ENCODE measurements at regions not wholly inside any gene's neighbourhood (a gene's known extent, or its start where the extent isn't known, plus 50 kb on each side); places are given as distances from the start of the nearest gene placed in this dataset.

- no peak overlapping the region for H3K4ac ChIP-seq (ENCODE audit: low read depth, low read length)
- no peak overlapping the region for H4K91ac ChIP-seq (ENCODE audit: low read depth, low read length)
- peaks cover 3 to 4% of the 10 kb centered on the region in 2 experiments for H3K4me1 ChIP-seq (ENCODE audit: control insufficient read depth in 1 of 2, insufficient read depth in 2 of 2, low read length in 2 of 2)
- H3K4me3 ChIP-seq (ENCODE audit: low read depth, low read length), result no peak overlapping the region
- no peaks in the 10 kb centered on the region for H3K27me3 ChIP-seq (ENCODE audit: insufficient read depth, low read length)
- no peak overlapping the region for H2BK5ac ChIP-seq (ENCODE audit: low read depth, low read length, poor library complexity)
- no peak overlapping the region for H4K12ac ChIP-seq (ENCODE audit: low read depth, low read length)
- H3K18ac ChIP-seq (ENCODE audit: low read length), result no peak overlapping the region
- no peak overlapping the region for H2BK120ac ChIP-seq (ENCODE audit: insufficient read depth, low read length, poor library complexity)
- H2AFZ ChIP-seq (ENCODE audit: insufficient read depth, low read length, poor library complexity), result no peak overlapping the region
- H3K79me1 ChIP-seq (ENCODE audit: low read length), result no peaks in the 10 kb centered on the region
- peaks cover 2% of the 10 kb centered on the region for H3K9me3 ChIP-seq (ENCODE audit: insufficient read depth, low read depth, low read length)
- no peak overlapping the region for H3K4me2 ChIP-seq (ENCODE audit: low read length)
- H2AK5ac ChIP-seq (ENCODE audit: low read length), result no peak overlapping the region
- no peak overlapping the region for H2BK12ac ChIP-seq (ENCODE audit: low read length)
- H3K23ac ChIP-seq (ENCODE audit: low read length), result no peak overlapping the region
- no peaks in the 10 kb centered on the region for H3K79me2 ChIP-seq (ENCODE audit: control insufficient read depth, insufficient read depth, low read length, poor library complexity)
- H3K36me3 ChIP-seq (ENCODE audit: control insufficient read depth in 1 of 2, insufficient read depth in 2 of 2, low read length in 2 of 2), result no peaks in the 10 kb centered on the region
- no CpG with 5 or more reads among the region's 1 CpG for WGBS (ENCODE audit: extremely low coverage, insufficient coverage, insufficient read length)
- H3K14ac ChIP-seq (ENCODE audit: low read length), result no peak overlapping the region
- H3K27ac ChIP-seq (ENCODE audit: low read depth, low read length), result no peak overlapping the region
- H3K9ac ChIP-seq (ENCODE audit: low read length), result no peak overlapping the region
- no peak for DNase-seq
- H4K8ac ChIP-seq (ENCODE audit: low read depth, low read length), result no peak overlapping the region
Measured at GRCh38 chr20:60694763-60695162, 557.3 kb upstream of the CDH4 start.

GRCh38 chr20:60695226-60696000, 556.6 kb upstream of the CDH4 start:
- peaks cover 3 to 4% of the 10 kb centered on the region in 2 experiments for H3K4me1 ChIP-seq (ENCODE audit: control insufficient read depth in 1 of 2, insufficient read depth in 2 of 2, low read length in 2 of 2)
- H3K79me2 ChIP-seq (ENCODE audit: control insufficient read depth, insufficient read depth, low read length, poor library complexity), result no peaks in the 10 kb centered on the region
- WGBS (ENCODE audit: extremely low coverage, insufficient coverage, insufficient read length), result no CpG with 5 or more reads among the region's 7 CpGs
- H3K9ac ChIP-seq (ENCODE audit: low read length), result no peak overlapping the region
- H3K18ac ChIP-seq (ENCODE audit: low read length), result no peak overlapping the region
- no peak for DNase-seq
- H3K23ac ChIP-seq (ENCODE audit: low read length), result no peak overlapping the region
- no peak overlapping the region for H2BK5ac ChIP-seq (ENCODE audit: low read depth, low read length, poor library complexity)
- H3K4ac ChIP-seq (ENCODE audit: low read depth, low read length), result no peak overlapping the region
- H3K27me3 ChIP-seq (ENCODE audit: insufficient read depth, low read length), result no peaks in the 10 kb centered on the region
- no peak overlapping the region for H4K8ac ChIP-seq (ENCODE audit: low read depth, low read length)
- no peak overlapping the region for H2BK120ac ChIP-seq (ENCODE audit: insufficient read depth, low read length, poor library complexity)
- H2AK5ac ChIP-seq (ENCODE audit: low read length), result no peak overlapping the region
- no peak overlapping the region for H2BK12ac ChIP-seq (ENCODE audit: low read length)
- H4K12ac ChIP-seq (ENCODE audit: low read depth, low read length), result no peak overlapping the region
- H2AFZ ChIP-seq (ENCODE audit: insufficient read depth, low read length, poor library complexity), result no peak overlapping the region
- H3K36me3 ChIP-seq (ENCODE audit: control insufficient read depth in 1 of 2, insufficient read depth in 2 of 2, low read length in 2 of 2), result no peaks in the 10 kb centered on the region
- peaks cover 2% of the 10 kb centered on the region for H3K9me3 ChIP-seq (ENCODE audit: insufficient read depth, low read depth, low read length)
- H3K27ac ChIP-seq (ENCODE audit: low read depth, low read length), result no peak overlapping the region
- no peak overlapping the region for H3K4me2 ChIP-seq (ENCODE audit: low read length)
- H4K91ac ChIP-seq (ENCODE audit: low read depth, low read length), result no peak overlapping the region
- H3K14ac ChIP-seq (ENCODE audit: low read length), result no peak overlapping the region
- H3K79me1 ChIP-seq (ENCODE audit: low read length), result no peaks in the 10 kb centered on the region
- H3K4me3 ChIP-seq (ENCODE audit: low read depth, low read length), result no peak overlapping the region

GRCh38 chr20:60697252-60697651, 554.8 kb upstream of the CDH4 start:
- H3K18ac ChIP-seq (ENCODE audit: low read length), result no peak overlapping the region
- no peaks in the 10 kb centered on the region for H3K79me2 ChIP-seq (ENCODE audit: control insufficient read depth, insufficient read depth, low read length, poor library complexity)
- H3K4ac ChIP-seq (ENCODE audit: low read depth, low read length), result no peak overlapping the region
- H4K12ac ChIP-seq (ENCODE audit: low read depth, low read length), result no peak overlapping the region
- no peak overlapping the region for H3K23ac ChIP-seq (ENCODE audit: low read length)
- H4K91ac ChIP-seq (ENCODE audit: low read depth, low read length), result no peak overlapping the region
- H3K9me3 ChIP-seq (ENCODE audit: insufficient read depth, low read depth, low read length), result peaks cover 2% of the 10 kb centered on the region
- H3K4me3 ChIP-seq (ENCODE audit: low read depth, low read length), result no peak overlapping the region
- H2BK5ac ChIP-seq (ENCODE audit: low read depth, low read length, poor library complexity), result no peak overlapping the region
- no peaks in the 10 kb centered on the region for H3K36me3 ChIP-seq (ENCODE audit: control insufficient read depth in 1 of 2, insufficient read depth in 2 of 2, low read length in 2 of 2)
- no peaks in the 10 kb centered on the region for H3K27me3 ChIP-seq (ENCODE audit: insufficient read depth, low read length)
- H3K14ac ChIP-seq (ENCODE audit: low read length), result no peak overlapping the region
- no peaks in the 10 kb centered on the region for H3K79me1 ChIP-seq (ENCODE audit: low read length)
- WGBS (ENCODE audit: extremely low coverage, insufficient coverage, insufficient read length), result no CpG with 5 or more reads among the region's 2 CpGs
- no peak for DNase-seq
- H3K4me1 ChIP-seq (ENCODE audit: control insufficient read depth in 1 of 2, insufficient read depth in 2 of 2, low read length in 2 of 2), result peaks cover 3 to 4% of the 10 kb centered on the region in 2 experiments
- no peak overlapping the region for H4K8ac ChIP-seq (ENCODE audit: low read depth, low read length)
- no peak overlapping the region for H2BK12ac ChIP-seq (ENCODE audit: low read length)
- no peak overlapping the region for H3K4me2 ChIP-seq (ENCODE audit: low read length)
- H3K9ac ChIP-seq (ENCODE audit: low read length), result no peak overlapping the region
- no peak overlapping the region for H3K27ac ChIP-seq (ENCODE audit: low read depth, low read length)
- no peak overlapping the region for H2AFZ ChIP-seq (ENCODE audit: insufficient read depth, low read length, poor library complexity)
- no peak overlapping the region for H2AK5ac ChIP-seq (ENCODE audit: low read length)
- no peak overlapping the region for H2BK120ac ChIP-seq (ENCODE audit: insufficient read depth, low read length, poor library complexity)

GRCh38 chr20:60700728-60701127, 551.3 kb upstream of the CDH4 start:
- Histone ChIP-seq H4K12ac (ENCODE audit: low read depth, low read length) (no peak overlapping the region), H3K14ac (ENCODE audit: low read length) (no peak overlapping the region), H3K79me1 (ENCODE audit: low read length) (no peaks in the 10 kb centered on the region), H4K8ac (ENCODE audit: low read depth, low read length) (no peak overlapping the region), H2BK120ac (ENCODE audit: insufficient read depth, low read length, poor library complexity) (no peak overlapping the region), H2AK5ac (ENCODE audit: low read length) (no peak overlapping the region), H3K79me2 (ENCODE audit: control insufficient read depth, insufficient read depth, low read length, poor library complexity) (no peaks in the 10 kb centered on the region), H2BK5ac (ENCODE audit: low read depth, low read length, poor library complexity) (no peak overlapping the region), H3K18ac (ENCODE audit: low read length) (no peak overlapping the region), H3K4ac (ENCODE audit: low read depth, low read length) (no peak overlapping the region), H3K4me1 (ENCODE audit: control insufficient read depth in 1 of 2, insufficient read depth in 2 of 2, low read length in 2 of 2) (no peaks in the 10 kb centered on the region), H4K91ac (ENCODE audit: low read depth, low read length) (no peak overlapping the region), H3K9ac (ENCODE audit: low read length) (no peak overlapping the region), H3K23ac (ENCODE audit: low read length) (no peak overlapping the region), H3K9me3 (ENCODE audit: insufficient read depth, low read depth, low read length) (peaks cover 2% of the 10 kb centered on the region), H2AFZ (ENCODE audit: insufficient read depth, low read length, poor library complexity) (no peak overlapping the region), H3K36me3 (ENCODE audit: control insufficient read depth in 1 of 2, insufficient read depth in 2 of 2, low read length in 2 of 2) (no peaks in the 10 kb centered on the region), H3K27ac (ENCODE audit: low read depth, low read length) (no peak overlapping the region), H3K4me3 (ENCODE audit: low read depth, low read length) (no peak overlapping the region), H3K27me3 (ENCODE audit: insufficient read depth, low read length) (no peaks in the 10 kb centered on the region), H2BK12ac (ENCODE audit: low read length) (no peak overlapping the region), H3K4me2 (ENCODE audit: low read length) (no peak overlapping the region)
- WGBS (ENCODE audit: extremely low coverage, insufficient coverage, insufficient read length), result no CpG with 5 or more reads among the region's 2 CpGs
- no peak for DNase-seq
